HepG2 (cell line): ENCODE measurements at regions not wholly inside any gene's neighbourhood (a gene's known extent, or its start where the extent isn't known, plus 50 kb on each side); places are given as distances from the start of the nearest gene placed in this dataset.

Experiments
- ATAC-seq: fragments of 200-7000 bp; cut with Tn5 transposase; 3 replicates; pipeline ENCODE4 v1.9.1; 2020; ENCODE audit warnings: mild to moderate bottlenecking, moderate library complexity
- BruUV-seq: library from RNA; stranded (reverse); fragments of 400-500 nt; replicated peaks from 2 replicates; lab custom pipeline; 2021; lab: Mats Ljungman, UMichigan
- CTCF ChIA-PET: fragments of 300-600 bp; formaldehyde crosslinking; extraction: SDS; loops from one replicate; lab custom pipeline; 2021; ENCODE audit warnings: low total read pairs, inconsistent platforms, low intra/inter-chr PET ratio; lab: Yijun Ruan, JAX
- POLR2A ChIA-PET: fragments of 350-600 bp; sonication (Branson Sonifier 250); formaldehyde crosslinking; loops from one replicate; lab custom pipeline; 2020; ENCODE audit warnings: antibody characterized with exemption, inconsistent platforms; lab: Yijun Ruan, JAX
- DNase-seq: peaks from one replicate; pipeline ENCODE4 v3.0.0-alpha.2; 2015; ENCODE audit warnings: low spot score
- FAIRE-seq: peaks from 3 replicates; lab custom pipeline; 2011; peaks lifted over from hg19 to GRCh38; lab: Jason Lieb, UNC
- H2AFZ ChIP-seq: one replicate; pipeline ENCODE4 v1.6.1; 2011; ENCODE audit warnings: low read length, inconsistent platforms
- H3K27ac ChIP-seq: fragments of 300-600 bp; 3 replicates; pipeline ENCODE4 v1.8.0; 2011; ENCODE audit warnings: mixed run types, mild to moderate bottlenecking, mixed read lengths, low read length, inconsistent platforms; ENCODE audit not compliant: insufficient read depth; ENCODE audit errors: extremely low read length
- H3K27me3 ChIP-seq, 2 experiments: fragments of 200-600 bp in 1 of 2; 2 replicates in 1 of 2; 3 replicates in 1 of 2; pipeline versions ENCODE4 v1.6.0 to v1.8.0; 2011; ENCODE audit warnings: low read length in 2 of 2, mild to moderate bottlenecking in 2 of 2, moderate library complexity in 2 of 2, inconsistent platforms in 1 of 2; ENCODE audit not compliant: insufficient read depth in 2 of 2, control insufficient read depth in 1 of 2
- H3K36me3 ChIP-seq, 2 experiments: fragments of 200-600 bp in 1 of 2; replicated peaks in 1 of 2; 2 replicates in 1 of 2; 3 replicates in 1 of 2; pipeline versions ENCODE4 v1.5.1 to v1.8.0; 2011; ENCODE audit warnings: low read length in 2 of 2, inconsistent platforms in 1 of 2; ENCODE audit not compliant: insufficient read depth in 2 of 2, control insufficient read depth in 1 of 2
- H3K4me1 ChIP-seq: 2 replicates; pipeline ENCODE4 v1.5.1; 2012; ENCODE audit warnings: low read length, inconsistent platforms; ENCODE audit not compliant: insufficient read depth
- H3K4me2 ChIP-seq: 2 replicates; pipeline ENCODE4 v1.6.0; 2011; ENCODE audit warnings: low read depth, low read length, inconsistent platforms
- H3K4me3 ChIP-seq, 3 experiments: fragments of 200-600 bp in 1 of 3; sonication (generic), shearing (Covaris generic) in 1 of 3; replicated peaks in 1 of 3; 2 replicates each; pipeline ENCODE4 v1.5.1; 2011 to 2016; ENCODE audit warnings: low read length in 3 of 3, inconsistent platforms in 2 of 3, low read depth in 2 of 3, mild to moderate bottlenecking in 2 of 3, control low read depth in 1 of 3, mixed read lengths in 1 of 3; ENCODE audit not compliant: insufficient read depth in 1 of 3
- H3K79me2 ChIP-seq: one replicate; pipeline ENCODE4 v1.6.1; 2011; ENCODE audit warnings: low read length, inconsistent platforms; ENCODE audit not compliant: insufficient read depth
- H3K9ac ChIP-seq: 2 replicates; pipeline ENCODE4 v1.6.0; 2011; ENCODE audit warnings: mild to moderate bottlenecking, low read depth, low read length, inconsistent platforms; ENCODE audit not compliant: insufficient read depth
- H3K9me3 ChIP-seq: 2 replicates; pipeline ENCODE4 v1.5.1; 2012; ENCODE audit warnings: mild to moderate bottlenecking, low read length
- H4K20me1 ChIP-seq: 2 replicates; pipeline ENCODE4 v1.6.0; 2011; ENCODE audit warnings: inconsistent platforms, mild to moderate bottlenecking, low read length, moderate library complexity; ENCODE audit not compliant: insufficient read depth
- CCAR2 ChIP-seq: fragments of 200-400 bp; formaldehyde crosslinking; optimal IDR thresholded peaks from 2 replicates; pipeline ENCODE3; 2018; ENCODE audit warnings: low read depth, mild to moderate bottlenecking, low read length, moderate library complexity
- FIP1L1 ChIP-seq: fragments of 200-400 bp; formaldehyde crosslinking; IDR thresholded peaks from 2 replicates; pipeline ENCODE4 v1.6.1; 2018; ENCODE audit warnings: low read depth, mild to moderate bottlenecking, low read length, moderate library complexity, borderline replicate concordance; ENCODE audit not compliant: insufficient read depth
- GATAD1 ChIP-seq: IDR thresholded peaks from 2 replicates; pipeline ENCODE4 v1.6.1; 2016; ENCODE audit warnings: missing genetic modification reagents, missing compliant biosample characterization
- GPN1 ChIP-seq: sonication (generic); formaldehyde crosslinking; IDR thresholded peaks from 2 replicates; pipeline ENCODE4 v1.5.1; 2020; ENCODE audit warnings: missing genetic modification reagents, borderline replicate concordance
- HIVEP1 ChIP-seq: sonication (generic); formaldehyde crosslinking; IDR thresholded peaks from 2 replicates; pipeline ENCODE4 v1.4.0; 2020; ENCODE audit warnings: mild to moderate bottlenecking, missing genetic modification reagents
- IRX3 ChIP-seq: sonication (generic); formaldehyde crosslinking; IDR thresholded peaks from 2 replicates; pipeline ENCODE4 v1.8.1; 2023; ENCODE audit warnings: mild to moderate bottlenecking, low read depth, missing genetic modification reagents, borderline replicate concordance
- JARID2 ChIP-seq: sonication (generic); formaldehyde crosslinking; IDR thresholded peaks from 2 replicates; pipeline ENCODE4 v1.8.1; 2023; ENCODE audit warnings: missing genetic modification reagents, inconsistent platforms; ENCODE audit not compliant: insufficient replicate concordance
- MEIS2 ChIP-seq: sonication (generic); formaldehyde crosslinking; IDR thresholded peaks from 2 replicates; pipeline ENCODE4 v1.9.0; 2021; ENCODE audit warnings: mild to moderate bottlenecking, missing genetic modification reagents
- MTF1 ChIP-seq: sonication (generic); formaldehyde crosslinking; IDR thresholded peaks from 2 replicates; pipeline ENCODE4 v1.5.0; 2020; ENCODE audit warnings: missing genetic modification reagents
- NCOA5 ChIP-seq: sonication (generic); formaldehyde crosslinking; IDR thresholded peaks from 2 replicates; pipeline ENCODE4 v1.4.0; 2020; ENCODE audit warnings: missing genetic modification reagents
- TAF15 ChIP-seq: fragments of 200-400 bp; formaldehyde crosslinking; IDR thresholded peaks from one replicate; pipeline ENCODE4 v1.6.1; 2018; ENCODE audit warnings: mild to moderate bottlenecking, low read depth, low read length; ENCODE audit not compliant: poor library complexity, severe bottlenecking
- TBL1XR1 ChIP-seq: fragments of 150-350 bp; IDR thresholded peaks from 2 replicates; pipeline ENCODE4 v1.6.1; 2014; ENCODE audit warnings: borderline replicate concordance, low read length; ENCODE audit not compliant: partially characterized antibody
- ZFX ChIP-seq: sonication (generic); formaldehyde crosslinking; IDR thresholded peaks from 2 replicates; pipeline ENCODE4 v1.4.0; 2020; ENCODE audit warnings: mild to moderate bottlenecking, low read depth, missing genetic modification reagents, moderate library complexity
- ZNF138 ChIP-seq: sonication (generic); formaldehyde crosslinking; IDR thresholded peaks from 2 replicates; pipeline ENCODE4 v1.5.0; 2020; ENCODE audit warnings: mild to moderate bottlenecking, low read depth, missing genetic modification reagents
- ZNF234 ChIP-seq: sonication (generic); formaldehyde crosslinking; conservative IDR thresholded peaks from 2 replicates; pipeline ENCODE4 v1.5.1; 2020; ENCODE audit warnings: mild to moderate bottlenecking, missing genetic modification reagents
- ZNF468 ChIP-seq: sonication (generic); formaldehyde crosslinking; IDR thresholded peaks from 2 replicates; pipeline ENCODE4 v1.8.0; 2022; ENCODE audit warnings: mild to moderate bottlenecking, moderate library complexity, missing genetic modification reagents
- ZNF549 ChIP-seq: sonication (generic); formaldehyde crosslinking; IDR thresholded peaks from 2 replicates; pipeline ENCODE4 v1.5.0; 2020; ENCODE audit warnings: missing genetic modification reagents
- ZNF709 ChIP-seq: sonication (generic); formaldehyde crosslinking; IDR thresholded peaks from 2 replicates; pipeline ENCODE4 v1.5.0; 2020; ENCODE audit warnings: mild to moderate bottlenecking, missing genetic modification reagents
- WGBS: methylation state at CpG from one replicate; pipeline ENCODE4 v1.1.6; 2017; ENCODE audit warnings: low lambda C conversion rate; 5-methylcytosine and 5-hydroxymethylcytosine counted together
- in situ Hi-C: cut with HindIII; loops from 2 replicates; pipeline ENCODE4 v1.10.0; 2017; ENCODE audit warnings: low pct_unique_long_range_greater_than_20kb; ENCODE audit not compliant: extremely low pct_ligation_motif_present
- intact Hi-C: fragments of 100-400 bp; cut with micrococcal nuclease; formaldehyde crosslinking; loops from one replicate; pipeline ENCODE4 v1.10.0; 2022; ENCODE audit not compliant: unreplicated experiment
- TF ChIP-seq, protein P1 (sequence below): IDR thresholded peaks from 2 replicates; pipeline ENCODE4 v1.6.1; 2016; ENCODE audit warnings: low read depth

DNA sequence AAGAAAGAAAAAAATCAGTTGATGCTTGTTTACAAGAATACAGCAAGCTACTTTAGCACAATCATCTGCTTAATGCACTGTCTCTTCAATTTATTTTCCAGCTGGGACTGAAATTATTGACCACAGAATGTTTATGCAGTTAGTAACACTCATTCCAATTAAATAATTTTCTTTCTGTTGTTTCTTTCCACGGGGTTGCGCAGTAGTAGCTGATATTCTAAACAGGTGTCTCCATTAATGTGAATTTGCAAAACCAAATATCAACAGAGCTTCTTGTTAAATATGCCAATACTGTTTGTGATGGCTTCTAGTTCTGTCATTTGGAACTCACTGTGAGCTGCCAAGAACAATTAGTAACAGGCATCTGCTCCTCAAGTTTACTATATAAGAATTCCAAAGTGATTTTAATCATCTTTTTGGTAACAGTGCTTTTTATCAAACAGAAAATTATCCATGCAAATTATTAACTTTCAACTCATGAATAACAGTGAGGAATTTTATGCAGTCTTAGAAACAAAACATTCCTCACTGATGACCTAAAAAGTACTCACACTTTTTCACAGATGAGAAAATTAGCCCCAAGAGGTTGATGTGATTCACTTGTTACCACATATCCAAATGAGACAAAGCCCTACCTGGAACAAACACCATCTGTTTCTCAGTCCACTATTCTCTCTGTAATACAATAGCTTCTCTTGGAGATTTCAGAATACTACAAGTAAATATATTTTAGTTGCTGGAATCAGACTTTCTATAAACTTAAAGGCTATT lies 567.6 kb upstream of the RGMB start:
- FAIRE-seq (no peak), ATAC-seq (no peak)
- Histone ChIP-seq H3K27me3 (no peaks in the 10 kb centered on the region), H3K36me3 (no peaks in the 10 kb centered on the region), H3K27ac (no peak overlapping the region), H3K4me2 (no peak overlapping the region)
- ChIA-PET CTCF (no interaction called here), POLR2A (no interaction called here)
- 6% methylated on average over 2 of the region's 2 CpGs for WGBS
- intact Hi-C loops = no loop called here
- TF ChIP-seq FIP1L1 = no peak
- TF ChIP-seq TBL1XR1 = no peak
- TF ChIP-seq MEIS2 (CRISPR knock-in tag) = no peak
- TF ChIP-seq, protein P1, sequence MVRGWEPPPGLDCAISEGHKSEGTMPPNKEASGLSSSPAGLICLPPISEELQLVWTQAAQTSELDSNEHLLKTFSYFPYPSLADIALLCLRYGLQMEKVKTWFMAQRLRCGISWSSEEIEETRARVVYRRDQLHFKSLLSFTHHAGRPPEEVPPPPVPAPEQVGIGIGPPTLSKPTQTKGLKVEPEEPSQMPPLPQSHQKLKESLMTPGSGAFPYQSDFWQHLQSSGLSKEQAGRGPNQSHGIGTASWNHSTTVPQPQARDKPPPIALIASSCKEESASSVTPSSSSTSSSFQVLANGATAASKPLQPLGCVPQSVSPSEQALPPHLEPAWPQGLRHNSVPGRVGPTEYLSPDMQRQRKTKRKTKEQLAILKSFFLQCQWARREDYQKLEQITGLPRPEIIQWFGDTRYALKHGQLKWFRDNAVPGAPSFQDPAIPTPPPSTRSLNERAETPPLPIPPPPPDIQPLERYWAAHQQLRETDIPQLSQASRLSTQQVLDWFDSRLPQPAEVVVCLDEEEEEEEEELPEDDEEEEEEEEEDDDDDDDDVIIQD (CRISPR knock-in tag) = no peak
- TF ChIP-seq ZNF709 = no peak
- no peak for TF ChIP-seq ZNF234
- no peak for TF ChIP-seq MTF1 (CRISPR knock-in tag)
- no peak for TF ChIP-seq ZFX (CRISPR knock-in tag)
- TF ChIP-seq ZNF468 = no peak
- TF ChIP-seq IRX3 (CRISPR knock-in tag) = no peak
- TF ChIP-seq JARID2 (CRISPR knock-in tag) = no peak
- TF ChIP-seq ZNF138 (CRISPR knock-in tag) = no peak
- TF ChIP-seq GATAD1 (CRISPR knock-in tag) = no peak
- TF ChIP-seq TAF15 = no peak
- no peak for TF ChIP-seq ZNF549
- TF ChIP-seq HIVEP1 (CRISPR knock-in tag) = no peak
- TF ChIP-seq CCAR2 = no peak
- no peak for TF ChIP-seq NCOA5 (CRISPR knock-in tag)
- no peak for TF ChIP-seq GPN1 (CRISPR knock-in tag)
- TF ChIP-seq, all 625 proteins: peak for 0
- Histone ChIP-seq H2AFZ (no peak overlapping the region), H3K79me2 (no peaks in the 10 kb centered on the region), H4K20me1 (no peaks in the 10 kb centered on the region), H3K4me3 (no peak overlapping the region), H3K9ac (no peak overlapping the region), H3K4me1 (peaks cover 10% of the 10 kb centered on the region), H3K9me3 (no peaks in the 10 kb centered on the region)
- BruUV-seq = no TSS peak
- no peak for DNase-seq
- in situ Hi-C loops = no loop called here
